Daoy (cell line): ENCODE measurements at regions not wholly inside any gene's neighbourhood (a gene's known extent, or its start where the extent isn't known, plus 50 kb on each side); places are given as distances from the start of the nearest gene placed in this dataset.

Source experiments
- DNase-seq: peaks from one replicate; pipeline ENCODE4 v3.0.0-alpha.2; 2015; ENCODE audit warnings: low read depth

DNA sequence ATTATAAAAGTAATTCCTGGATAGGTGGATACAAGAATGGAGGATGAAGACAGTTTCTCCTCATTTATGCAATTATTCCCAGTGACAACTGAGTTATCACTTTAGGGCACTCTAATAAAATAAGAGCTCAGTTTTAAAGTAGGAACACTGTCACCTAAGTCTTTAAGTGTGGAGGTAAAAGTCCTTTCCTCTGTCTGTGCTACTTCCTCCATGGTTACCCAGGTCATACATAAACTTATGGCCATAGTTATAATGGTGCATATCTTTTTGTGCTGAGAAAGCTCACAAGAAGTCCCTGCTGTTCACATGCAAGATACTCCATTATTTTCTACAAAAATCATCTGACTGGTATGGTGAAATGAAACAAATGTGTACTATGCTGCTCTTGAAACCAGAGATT lies 1093.6 kb downstream of the IGSF11 start:
- no peak for DNase-seq

DNA sequence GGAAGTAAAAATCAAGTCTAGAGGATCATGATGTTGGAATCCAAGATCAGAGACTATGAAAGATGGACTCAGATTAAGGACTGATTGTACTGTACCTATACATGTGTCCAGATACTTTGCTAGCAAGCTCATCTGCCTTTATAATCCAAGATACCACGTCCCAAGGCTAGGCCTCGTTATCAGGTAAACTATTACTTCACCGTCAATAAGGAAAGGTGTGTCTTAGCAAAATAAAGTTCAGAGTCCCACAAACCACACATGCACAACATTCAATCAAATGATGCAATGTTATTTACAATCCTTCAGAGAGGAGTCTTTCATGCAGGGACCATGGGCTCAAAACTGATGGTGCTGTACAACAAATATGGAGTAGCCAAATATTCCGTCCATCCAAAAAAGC lies 1092.9 kb downstream of the IGSF11 start:
- DNase-seq, result no peak

DNA sequence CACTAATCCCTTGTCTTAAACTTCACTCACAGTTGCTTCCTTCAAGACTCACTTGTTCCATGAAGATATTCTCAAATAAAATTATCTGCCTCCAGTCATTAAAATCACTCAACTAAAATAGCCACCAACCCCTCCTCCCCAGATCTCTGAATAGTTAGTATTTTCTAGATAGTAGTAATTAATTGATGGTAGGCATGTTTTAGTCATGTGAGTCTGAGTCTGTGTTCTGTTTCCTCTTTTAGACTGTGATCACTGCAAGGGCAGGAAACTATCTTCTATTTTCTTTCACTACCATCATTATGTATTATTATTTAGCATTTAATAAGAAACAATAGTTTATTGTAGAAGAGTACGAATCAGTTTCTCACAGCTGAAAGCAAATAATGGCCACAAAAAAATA lies 1080.5 kb downstream of the IGSF11 start:
- DNase-seq, result no peak

DNA sequence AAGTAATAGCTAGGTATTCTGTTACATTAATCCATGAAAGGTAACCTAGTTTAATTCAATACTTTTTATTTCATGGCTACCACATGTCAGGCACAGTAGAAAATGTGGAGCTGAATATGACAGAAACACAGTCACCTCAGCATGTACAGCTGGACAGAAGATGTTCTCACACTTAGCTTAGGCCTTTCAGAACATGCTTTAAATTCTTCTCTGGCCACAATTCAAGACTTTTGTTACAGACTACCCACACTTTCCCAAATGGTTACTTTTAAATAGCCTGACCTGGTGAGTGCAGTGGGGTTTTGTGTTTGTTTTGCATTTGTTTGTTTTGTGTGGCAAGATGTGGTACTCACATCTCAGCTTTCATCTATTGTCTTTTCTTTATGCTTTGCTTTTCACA lies 1079.5 kb downstream of the IGSF11 start:
- no peak for DNase-seq

DNA sequence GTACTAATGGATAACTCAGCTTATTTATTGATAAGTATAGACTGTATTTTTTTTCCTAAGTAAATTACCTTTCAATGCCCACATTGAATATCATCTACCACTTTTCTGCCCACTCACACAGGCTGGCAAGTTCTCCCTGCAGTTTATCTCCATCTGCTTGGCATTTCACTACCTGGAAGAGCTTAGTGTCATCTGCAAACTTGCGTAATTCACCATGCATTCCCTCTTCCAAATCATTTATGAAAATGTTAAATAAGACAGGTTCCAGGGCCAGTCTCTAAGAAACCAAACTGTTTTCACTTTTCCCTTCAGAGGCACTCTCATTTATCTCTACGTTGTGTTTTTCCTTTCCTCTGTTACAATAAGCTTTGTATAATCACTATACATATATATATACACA lies 1076.6 kb downstream of the IGSF11 start:
- DNase-seq, result no peak

DNA sequence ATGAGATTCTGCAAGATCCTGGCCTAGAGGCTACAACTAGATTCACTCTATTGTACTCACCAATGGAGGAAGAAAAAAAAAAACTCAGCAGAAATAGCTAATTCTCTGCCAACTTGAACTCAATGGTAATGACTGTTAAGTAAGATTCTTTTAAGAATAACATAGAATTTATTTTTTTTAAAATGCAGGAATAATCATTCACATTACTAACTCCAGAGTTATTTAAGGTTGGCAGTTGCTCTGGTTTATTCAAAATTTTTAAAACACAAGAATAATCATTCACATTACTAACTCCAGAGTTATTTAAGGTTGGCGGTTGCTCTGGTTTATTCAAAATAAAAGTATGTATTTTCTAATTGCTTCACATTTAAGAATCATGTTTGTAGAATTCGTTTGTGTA lies 1071.9 kb downstream of the IGSF11 start:
- no peak for DNase-seq

DNA sequence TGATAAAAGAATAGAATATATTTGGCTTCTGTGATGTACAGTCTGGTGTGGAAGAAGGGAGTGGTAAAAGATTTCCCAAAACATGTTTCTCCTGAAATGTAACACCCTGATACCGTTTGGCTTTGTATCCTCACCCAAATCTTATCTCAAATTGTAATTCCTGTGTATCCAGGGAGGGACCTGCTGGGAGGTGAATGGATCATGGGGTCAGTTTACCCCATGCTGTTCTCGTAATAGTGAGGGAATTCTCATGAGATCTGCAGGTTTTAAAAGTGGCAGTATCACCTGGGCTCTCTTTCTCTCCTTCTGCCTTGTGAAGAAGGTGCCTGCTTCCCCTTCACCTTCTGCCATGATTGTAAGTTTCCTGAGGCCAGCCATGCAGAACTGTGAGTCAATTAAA lies 1070.8 kb downstream of the IGSF11 start:
- no peak for DNase-seq

DNA sequence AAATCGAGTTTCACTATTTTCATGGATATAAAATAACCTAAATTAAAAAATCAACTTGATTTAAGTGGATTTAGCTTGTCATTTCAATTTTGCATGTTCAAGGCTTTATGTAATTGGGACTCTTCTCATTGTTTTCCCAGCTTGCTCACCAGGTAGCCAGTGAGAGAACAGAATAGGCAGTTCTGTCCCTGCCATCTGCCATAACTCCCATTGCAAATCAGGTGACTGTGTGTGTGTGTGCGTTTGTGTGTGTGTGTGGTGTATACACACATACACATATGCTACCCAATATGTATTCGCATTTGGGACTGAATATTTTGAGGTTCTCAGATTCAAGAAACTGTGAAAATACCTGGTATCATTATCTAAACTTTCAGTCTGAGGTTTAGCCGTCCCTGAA lies 1069.8 kb downstream of the IGSF11 start:
- DNase-seq, result no peak

DNA sequence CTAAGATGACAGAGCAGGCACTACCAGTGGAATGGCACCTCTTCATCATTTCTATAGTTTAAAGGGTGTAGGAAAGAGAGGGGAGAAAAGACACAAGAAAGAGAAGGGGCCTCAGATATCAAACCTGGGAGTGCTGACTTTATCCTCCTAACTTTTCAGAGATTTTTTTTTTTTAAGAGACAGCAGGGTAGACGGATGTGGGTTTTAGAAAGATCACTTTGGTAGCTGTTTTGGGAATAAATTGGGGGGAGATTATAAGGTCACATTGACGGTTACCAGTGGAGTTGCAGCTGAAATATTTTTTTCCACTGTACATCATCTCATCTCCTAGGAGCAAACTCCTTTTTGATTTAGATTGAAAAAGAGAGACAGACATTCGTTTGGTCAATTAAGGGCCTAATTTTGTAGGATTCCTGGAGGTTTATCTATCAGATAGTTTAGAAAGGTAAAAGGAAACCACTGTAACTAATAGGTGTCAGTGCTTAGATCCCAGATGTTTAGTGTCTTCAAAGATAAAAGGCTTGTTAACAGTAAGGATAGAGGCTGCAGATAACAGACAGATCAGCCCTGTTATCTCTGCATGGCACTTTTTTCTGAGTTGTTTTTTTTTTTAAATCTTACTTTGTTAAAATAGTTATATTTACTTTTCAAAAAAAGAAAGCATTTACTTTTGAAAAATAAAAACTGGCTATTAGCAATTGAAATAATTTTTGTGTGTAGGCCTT lies 1057.0 kb downstream of the IGSF11 start:
- no peak for DNase-seq

DNA sequence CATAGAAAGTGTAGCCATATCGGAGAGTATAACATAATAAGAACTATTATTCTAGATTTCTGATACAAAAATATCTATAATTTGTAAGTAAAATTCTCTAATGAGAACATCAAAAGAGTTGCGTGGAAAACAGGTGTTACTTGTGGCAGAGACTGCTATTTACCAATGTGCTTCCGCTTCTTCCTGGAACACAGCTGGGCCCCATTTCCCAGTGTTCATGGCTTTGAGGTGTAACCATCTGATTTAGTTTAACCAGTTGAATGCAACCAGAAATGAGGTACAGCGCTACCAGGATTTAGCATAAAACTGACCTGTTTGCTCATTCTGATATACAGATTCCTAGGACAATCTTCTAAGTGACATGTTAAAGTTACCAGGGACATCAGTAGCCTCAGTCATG lies 1055.2 kb downstream of the IGSF11 start:
- DNase-seq, result no peak

DNA sequence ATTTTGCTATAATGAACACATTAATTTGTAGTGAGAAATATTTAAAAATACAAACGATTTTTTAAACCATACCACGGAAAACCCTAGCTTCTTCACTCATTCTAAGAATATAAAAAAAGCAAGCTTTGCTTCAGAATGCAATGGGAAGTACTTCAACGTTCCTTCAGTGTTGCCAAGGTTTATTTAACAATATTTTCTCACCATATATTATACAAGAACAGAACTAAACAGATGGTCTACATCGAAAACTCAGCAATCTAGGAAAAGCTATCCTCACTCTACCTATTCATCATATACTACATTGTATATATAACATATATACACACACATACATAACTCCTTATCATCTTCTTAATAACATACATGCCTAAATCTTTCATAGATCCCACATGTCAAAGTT lies 1047.4 kb downstream of the IGSF11 start:
- DNase-seq, result no peak

DNA sequence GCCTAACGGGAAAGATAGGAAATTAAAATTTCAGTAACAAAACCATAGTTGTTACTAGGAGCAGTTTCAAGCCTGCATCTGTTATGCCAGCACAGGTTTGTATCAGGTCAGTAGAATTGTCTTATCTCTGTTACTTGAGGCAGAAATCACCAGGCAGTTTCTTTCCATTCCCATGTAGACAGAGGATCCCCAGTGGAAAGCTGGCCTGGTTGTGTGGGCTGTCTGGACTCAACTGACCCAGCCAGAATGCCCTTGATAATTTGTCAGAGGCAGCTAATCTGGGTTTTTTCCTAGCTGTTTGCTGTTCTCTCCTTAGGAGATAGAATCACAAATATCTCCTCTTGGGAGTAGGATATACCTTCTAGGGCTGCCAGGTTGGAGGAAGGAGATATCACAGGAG lies 1044.7 kb downstream of the IGSF11 start:
- no peak for DNase-seq

DNA sequence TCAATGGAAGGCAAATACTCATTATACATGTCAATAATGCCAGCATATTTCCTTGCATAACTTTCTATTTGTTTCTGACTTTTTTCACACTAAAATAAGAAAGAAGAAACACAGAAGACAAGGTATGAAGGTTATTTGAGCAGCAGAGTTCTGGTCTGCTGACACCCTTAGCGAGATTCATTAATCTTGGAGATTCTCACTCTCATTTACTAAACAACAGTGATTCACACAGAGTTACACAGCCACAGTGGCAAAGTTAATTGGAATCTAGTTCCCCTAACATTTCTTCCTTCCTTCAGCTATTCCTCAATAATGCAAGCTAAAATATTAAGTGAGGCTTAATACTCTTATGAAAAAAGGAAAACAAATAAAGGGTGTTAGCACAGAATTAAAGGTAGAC lies 1044.0 kb downstream of the IGSF11 start:
- DNase-seq, result no peak

DNA sequence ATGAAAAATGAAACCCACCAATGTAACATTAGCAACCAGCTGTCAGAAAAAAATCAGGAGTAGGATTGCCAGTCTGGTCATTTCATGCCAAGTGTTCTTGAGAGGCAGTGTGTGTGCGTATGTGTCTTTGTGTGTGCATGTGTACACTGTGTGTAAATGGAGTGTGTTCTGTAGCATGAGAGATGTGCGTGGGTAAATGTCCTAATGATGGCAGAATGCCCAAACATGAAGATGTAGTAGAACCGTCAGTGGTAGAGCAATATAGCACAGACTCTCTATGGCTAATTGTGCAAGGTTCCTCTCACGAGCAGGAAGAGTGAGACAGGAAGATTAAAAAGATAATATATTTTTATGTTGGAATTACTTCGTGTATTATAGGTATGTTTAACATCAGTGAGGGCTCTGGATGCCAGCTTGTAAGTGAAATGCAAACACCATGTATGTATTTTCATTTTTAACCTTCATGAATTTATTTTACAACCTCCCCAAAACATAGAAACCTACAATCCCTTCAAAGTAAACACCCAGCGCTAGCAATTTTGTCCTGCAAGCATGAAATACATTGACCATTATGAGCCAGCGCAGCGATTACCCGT lies 1038.7 kb downstream of the IGSF11 start:
- no peak for DNase-seq

DNA sequence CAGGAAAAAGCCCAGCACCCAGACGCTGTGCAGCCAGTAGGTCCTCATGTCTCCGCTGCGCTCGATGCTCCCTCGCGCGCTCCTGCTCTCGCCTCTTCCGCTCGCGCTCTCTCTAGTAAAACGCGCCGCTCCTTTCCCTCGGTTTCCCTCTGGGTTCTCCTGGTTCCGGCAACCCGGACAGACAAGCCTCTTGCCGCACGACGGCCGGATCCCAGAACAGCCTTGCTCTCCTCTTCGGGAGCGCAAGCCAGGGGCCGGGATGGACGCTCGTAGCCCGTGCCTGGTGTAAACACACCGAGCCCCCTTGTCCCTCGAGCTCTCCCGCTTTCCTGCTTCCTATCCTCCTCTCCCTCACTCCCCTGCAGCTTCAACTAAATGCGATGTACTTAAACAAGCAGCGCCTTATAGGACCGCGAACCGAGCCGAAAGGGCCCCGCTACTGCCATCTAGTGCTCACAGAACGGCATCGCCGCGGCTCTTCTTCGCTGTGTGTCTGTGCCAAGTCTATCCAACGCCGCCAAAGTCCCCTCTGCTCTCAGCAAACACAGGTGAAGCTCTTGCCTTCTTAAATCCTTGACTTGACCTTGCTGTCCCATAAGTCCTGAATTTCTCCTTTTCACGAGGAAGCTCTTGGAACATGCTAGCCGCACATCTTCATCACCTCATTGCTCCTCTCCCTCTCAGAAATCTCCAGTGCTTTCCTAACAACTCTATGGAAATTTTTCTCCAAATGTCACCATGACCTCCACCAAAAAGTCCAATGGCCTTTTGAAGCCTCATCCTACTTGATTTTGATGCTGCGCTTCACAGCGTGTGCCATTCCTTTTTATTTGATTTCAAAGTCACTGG lies 1037.2 kb downstream of the IGSF11 start:
- peak; percentile 84 for DNase-seq

DNA sequence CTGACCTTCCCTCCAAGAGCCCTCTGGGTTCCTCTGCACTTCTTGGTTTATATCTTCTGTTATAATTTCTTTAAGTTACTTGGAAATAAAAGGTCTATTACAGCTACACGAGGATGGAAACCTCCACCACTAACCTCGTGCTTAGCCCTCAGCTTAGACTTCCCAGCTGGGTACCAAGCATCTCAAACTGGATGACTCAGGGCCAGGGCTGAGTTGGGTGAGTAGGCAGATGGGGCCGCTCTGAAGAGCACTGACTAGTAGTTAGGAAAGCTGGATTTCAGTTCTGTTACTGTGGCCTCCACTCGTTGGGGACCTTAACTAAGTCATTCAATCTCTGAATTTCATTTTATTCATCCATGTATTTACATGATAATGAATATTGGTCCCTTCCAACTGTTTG lies 1036.6 kb downstream of the IGSF11 start:
- DNase-seq, result peak; percentile 27

DNA sequence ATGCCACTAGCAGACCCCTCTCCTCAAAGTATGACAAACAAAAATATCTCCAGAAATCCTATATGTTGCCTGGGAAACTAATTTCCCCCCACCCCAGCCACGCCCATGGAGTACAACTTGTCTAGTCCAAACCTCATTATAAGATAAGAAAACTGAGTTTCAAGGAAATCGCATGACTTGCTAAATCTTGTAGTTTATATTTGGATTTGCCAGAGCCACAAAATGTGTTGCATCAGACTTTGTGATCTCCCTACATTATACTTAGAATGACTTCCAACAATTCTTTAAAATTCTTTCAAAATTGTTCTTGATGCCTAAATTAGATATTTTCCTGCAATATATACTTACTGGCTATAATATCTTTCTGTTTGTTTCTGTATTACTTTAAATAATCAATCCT lies 1034.4 kb downstream of the IGSF11 start:
- no peak for DNase-seq

DNA sequence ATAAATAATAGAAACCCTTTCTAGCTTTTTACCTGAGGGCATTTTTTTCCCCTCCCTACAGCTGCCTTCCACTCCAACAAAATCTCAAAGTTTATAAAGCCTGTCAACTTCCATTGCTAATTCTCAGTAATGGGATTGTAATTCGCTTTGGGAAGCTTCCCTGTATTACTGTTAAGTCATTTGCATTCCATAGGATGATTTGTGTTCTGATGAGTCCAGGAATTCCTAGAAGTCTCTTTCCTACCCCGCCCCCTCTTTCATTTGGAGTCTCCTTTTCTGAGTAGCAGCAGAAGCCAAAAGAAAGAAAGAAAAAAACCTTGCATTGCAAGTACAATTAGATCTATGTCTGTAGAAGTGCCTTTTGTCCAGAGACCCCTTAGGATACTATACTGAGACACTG lies 1033.3 kb downstream of the IGSF11 start:
- DNase-seq, result no peak

DNA sequence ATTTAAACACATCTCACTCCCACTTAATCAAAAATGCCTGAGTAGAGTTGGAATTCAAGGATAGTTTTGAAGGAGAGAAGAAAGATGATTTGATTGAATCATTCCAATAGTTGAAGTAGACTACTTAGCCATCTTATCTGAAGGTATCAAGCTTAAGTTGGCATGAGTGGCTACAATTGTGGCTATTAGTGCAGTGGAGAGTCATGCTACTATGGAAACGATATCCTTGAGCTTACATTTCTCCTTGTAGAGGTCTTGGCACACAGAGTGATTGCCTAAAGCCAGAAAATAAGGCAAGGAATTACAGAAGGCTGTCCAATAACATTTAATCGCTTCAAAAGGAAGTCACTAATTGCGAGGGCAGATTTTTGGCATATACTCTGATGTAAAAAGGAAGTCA lies 1022.7 kb downstream of the IGSF11 start:
- DNase-seq, result no peak

DNA sequence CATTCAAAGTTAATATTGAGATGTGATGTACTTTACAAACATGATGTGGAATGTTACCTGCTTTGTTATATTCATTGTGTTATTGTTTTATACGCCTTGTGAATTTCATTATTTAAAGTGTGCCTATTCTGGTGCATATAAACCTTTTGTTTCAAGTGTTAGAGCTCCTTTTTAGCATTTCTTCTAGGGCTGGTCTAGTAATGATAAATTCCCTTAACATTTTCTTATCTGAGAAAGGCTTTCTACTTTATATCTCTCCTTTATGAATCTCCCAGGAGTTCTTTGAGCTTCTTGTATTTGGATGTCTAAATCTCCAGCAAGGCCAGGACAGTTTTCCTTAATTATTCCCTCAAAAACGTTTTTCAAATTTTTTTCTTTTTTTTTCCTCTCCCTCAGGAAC lies 1005.6 kb downstream of the IGSF11 start:
- DNase-seq, result no peak

DNA sequence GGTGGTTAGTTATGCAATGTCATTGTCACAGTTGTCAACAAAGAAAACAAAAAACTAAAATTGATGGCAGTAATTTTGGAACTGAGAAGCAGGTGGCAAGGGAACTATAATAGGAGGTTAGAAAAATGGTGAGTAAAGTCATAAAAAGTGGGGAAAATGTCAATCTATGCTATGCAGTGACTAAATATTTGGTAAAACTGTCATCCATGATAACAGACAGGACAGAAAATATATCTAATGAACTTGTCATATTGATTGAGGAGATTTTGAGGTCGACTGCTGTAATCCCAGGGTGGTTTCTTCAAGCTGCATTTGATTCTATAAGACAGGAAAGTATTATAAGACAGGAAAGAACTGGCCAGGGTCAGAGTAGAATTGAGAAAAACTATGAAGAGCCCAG lies 998.4 kb downstream of the IGSF11 start:
- no peak for DNase-seq

DNA sequence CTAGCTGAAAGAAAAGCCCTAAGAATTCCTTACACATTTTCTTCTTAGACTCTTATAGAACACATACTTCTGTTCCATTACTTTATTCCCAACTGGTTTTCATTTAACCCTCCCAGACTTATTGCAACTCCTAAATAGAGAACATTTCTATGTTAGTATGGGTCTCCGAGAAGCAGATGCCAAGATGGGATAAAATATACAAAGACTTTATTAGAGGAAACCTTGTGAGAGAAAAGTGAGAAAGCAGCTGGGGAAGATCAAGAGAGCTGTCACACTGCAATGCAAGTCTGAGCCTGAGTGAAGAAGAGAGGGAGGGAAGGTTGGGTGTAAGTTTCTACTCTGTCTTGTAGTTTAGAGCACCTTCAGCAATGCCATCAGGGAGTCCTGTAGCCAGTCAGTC lies 979.3 kb downstream of the IGSF11 start:
- no peak for DNase-seq

DNA sequence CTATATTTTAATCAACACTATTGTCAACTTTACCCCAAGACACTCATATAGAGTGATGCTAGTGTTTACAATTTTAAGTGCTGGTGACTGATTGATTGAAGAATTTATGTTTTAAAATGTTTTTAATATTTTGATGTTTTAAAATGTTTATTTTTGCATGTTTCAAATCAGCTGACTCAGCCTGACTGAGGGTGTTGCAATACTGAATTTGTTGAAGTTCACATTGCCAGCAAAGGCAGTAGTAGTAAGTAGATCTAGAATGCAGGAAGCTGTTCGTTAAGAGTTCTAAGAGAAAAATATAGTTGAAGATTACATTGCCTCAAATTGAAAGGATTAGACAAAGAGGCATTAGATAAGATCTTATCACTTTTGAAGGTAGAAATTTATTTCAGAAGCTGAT lies 977.6 kb downstream of the IGSF11 start:
- no peak for DNase-seq
